Neural progenitor cell (in vitro differentiated cells): ENCODE measurements at regions not wholly inside any gene's neighbourhood (a gene's known extent, or its start where the extent isn't known, plus 50 kb on each side); places are given as distances from the start of the nearest gene placed in this dataset.

ENCODE experiments used
- CTCF ChIP-seq: fragments of 200-600 bp; sonication (generic); IDR thresholded peaks from 2 replicates; pipeline ENCODE4 v1.5.1; 2017; ENCODE audit warnings: antibody characterized with exemption, mild to moderate bottlenecking
- EZH2 ChIP-seq: fragments of 200-600 bp; sonication (generic); IDR thresholded peaks from 2 replicates; pipeline ENCODE4 v1.6.1; 2017; ENCODE audit warnings: antibody characterized with exemption, mild to moderate bottlenecking, moderate library complexity

GRCh38 chr15:97319291-97319690 lies 641.2 kb upstream of the ARRDC4 start:
- TF ChIP-seq EZH2 (no peak), CTCF (no peak)
